Prostate gland (tissue), 2 donors: ENCODE measurements at regions not wholly inside any gene's neighbourhood (a gene's known extent, or its start where the extent isn't known, plus 50 kb on each side); places are given as distances from the start of the nearest gene placed in this dataset.

Experiments used
- CTCF ChIP-seq, 4 experiments: fragments of 200-600 bp in 2 of 4; fragments of 450-650 bp in 2 of 4; sonication (generic) in 2 of 4; IDR thresholded peaks; 1 replicate in 3 of 4; 2 replicates in 1 of 4; pipeline ENCODE4 v1.5.1; 2016 to 2019; ENCODE audit warnings: antibody characterized with exemption in 4 of 4, mild to moderate bottlenecking in 2 of 4, moderate library complexity in 2 of 4
- POLR2A ChIP-seq: fragments of 450-650 bp; IDR thresholded peaks from one replicate; pipeline ENCODE4 v1.6.1; 2016; ENCODE audit warnings: antibody characterized with exemption, mild to moderate bottlenecking

GRCh38 chr10:33942508-33942907 is 608.0 kb upstream of the NRP1 start:
- no peak for TF ChIP-seq CTCF (IDR thresholded peaks at IDR 0.05)
- no peak for TF ChIP-seq POLR2A
